ENCODE measurements at regions not wholly inside any gene's neighbourhood (a gene's known extent, or its start where the extent isn't known, plus 50 kb on each side); places are given as distances from the start of the nearest gene placed in this dataset.

- no peak for DNase-seq
These were observed 1544.1 kb downstream of the PLA2G4A start for GRCh38 chr1:188372821-188373220.

- no peak for DNase-seq
These were observed 1554.1 kb downstream of the PLA2G4A start for GRCh38 chr1:188382851-188383250.

- DNase-seq, result no peak
These were observed 1557.4 kb downstream of the PLA2G4A start for GRCh38 chr1:188386161-188386560.

DNA sequence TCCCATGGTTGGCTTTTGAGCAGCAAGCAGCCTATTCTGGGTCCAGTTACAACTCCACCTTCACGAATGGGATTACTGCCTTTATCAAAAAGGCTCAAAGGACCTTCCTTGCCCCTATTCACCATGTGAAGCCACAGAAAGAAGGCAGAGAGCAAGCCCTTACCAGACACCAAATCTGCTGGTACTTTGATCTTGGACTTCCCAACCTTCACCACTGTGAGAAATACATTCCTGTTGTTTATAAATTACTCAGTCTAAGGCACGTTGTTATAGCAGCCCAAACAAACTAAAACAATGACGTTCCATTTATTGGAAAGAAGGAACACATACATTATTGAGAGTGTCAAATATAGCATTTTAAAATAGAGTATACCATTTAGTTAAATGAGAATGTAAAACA, 1557.9 kb downstream of the PLA2G4A start:
- no peak for DNase-seq

DNA sequence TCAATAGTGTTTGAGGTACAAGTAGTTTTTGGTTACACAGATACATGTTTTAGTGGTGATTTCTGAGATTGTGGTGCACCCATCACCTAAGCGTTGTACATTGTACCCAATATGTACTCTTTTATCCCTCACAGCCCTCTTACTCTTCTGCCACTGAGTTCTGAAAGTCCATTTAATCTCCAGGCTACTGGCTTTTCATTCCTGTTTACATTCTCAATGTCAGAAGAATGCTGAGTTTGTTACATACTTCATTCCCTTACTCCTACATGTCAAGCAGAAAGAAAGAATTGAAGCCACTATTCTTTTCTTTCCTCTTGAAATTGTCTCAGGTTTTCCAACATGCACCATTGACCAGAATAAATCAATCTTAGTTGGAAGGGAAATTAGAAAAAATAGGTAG, 1565.9 kb downstream of the PLA2G4A start:
- no peak for DNase-seq

DNA sequence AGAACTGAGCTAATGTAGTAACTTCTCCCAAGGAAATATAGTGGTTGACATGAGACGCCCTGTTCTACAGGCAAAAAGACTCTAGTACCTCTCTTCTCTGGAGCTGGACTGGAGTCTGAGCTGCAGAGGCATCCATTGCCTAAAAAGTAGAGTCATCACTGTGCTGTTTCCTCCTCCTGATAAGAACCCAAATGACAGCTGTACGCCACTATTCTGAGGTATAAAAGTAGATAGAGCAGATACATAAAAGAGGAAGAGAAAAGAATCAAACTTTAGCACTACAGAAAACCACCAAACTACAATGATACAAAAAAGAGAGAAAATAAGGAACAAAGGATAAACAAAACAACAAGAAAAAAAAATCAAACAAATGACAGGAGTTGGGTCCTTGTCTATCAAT, 1568.8 kb downstream of the PLA2G4A start:
- DNase-seq, result no peak

- DNase-seq, result no peak
These were observed 1574.2 kb downstream of the PLA2G4A start for GRCh38 chr1:188402986-188403385.

GRCh38 chr1:188406636-188407035, 1577.9 kb downstream of the PLA2G4A start:
- DNase-seq, result no peak

DNA sequence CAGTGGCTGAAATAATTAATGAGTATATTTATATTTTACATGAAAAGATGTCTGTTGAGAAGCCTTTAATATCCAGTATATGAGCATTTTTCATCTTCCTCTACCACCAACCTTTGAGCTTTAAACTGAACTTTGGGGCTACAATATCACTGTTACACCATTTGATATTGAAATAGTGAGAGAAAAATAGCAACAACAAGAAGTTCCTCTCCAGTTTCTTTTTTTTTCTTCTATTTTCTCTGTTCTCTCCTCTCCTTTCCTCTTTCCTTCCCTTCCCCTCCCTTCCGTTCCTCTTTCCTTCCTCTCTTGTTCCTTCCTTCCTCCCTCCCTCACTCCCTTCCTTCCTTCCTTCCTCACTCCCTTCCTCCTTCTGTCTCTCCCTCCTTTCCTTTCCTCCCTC, 1591.4 kb downstream of the PLA2G4A start:
- no peak for DNase-seq

DNA sequence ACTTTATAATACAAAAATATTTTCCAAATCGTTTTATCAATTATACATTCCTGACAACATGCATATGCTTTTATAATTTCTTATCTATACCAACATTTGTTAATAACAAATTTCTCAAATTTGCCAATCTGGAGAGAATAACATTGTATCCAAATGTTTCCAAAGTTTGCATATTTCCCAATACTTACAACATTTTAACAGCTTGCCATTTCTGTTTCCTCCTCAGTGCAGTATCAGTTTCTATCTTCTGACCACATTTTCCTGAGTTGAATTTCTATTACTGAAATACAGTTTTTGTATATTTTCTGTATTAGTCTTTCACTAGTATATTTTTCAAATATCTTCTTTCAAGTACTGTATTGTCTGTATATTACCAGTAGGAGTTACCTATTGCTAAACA, 1594.3 kb downstream of the PLA2G4A start:
- DNase-seq, result no peak

DNA sequence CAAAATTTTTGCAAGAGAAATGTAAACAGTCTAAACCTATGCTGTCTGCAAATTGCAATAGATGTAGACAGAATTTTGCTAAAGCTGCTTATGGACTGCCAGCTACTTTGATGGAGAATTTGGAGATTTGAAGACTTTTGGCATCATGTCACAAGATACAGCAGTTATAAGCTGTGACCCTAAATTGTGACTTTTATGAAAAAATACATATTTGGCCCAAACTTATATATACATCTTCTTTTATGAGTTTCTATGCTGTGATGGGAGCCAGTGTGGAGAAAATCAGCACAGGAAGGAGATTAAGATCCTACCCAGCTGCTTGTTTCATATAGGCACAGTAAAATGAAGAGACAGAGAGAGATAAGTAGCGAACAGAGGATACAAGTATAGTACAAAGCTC, 1595.4 kb downstream of the PLA2G4A start:
- no peak for DNase-seq

- DNase-seq, result no peak
These were observed 1596.9 kb downstream of the PLA2G4A start for GRCh38 chr1:188425687-188426086.

DNA sequence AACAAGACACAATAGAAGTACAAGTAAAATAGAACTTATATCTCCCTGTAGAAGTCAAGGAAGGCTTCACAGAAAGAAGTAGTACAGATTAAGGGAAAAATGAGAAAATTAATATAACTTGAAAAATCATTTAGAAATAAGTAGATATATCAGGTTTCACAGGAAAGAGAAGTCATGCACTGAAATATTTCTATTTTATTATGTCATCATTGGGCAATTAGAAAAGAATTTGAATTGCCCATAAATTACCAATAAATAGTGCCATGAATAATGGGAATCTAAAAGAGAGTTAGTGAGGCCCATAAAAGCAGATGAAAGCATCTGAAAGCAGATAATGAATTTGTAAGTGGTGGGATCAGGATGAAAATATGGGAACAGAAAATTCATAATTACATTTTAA, 1597.8 kb downstream of the PLA2G4A start:
- DNase-seq, result no peak

DNA sequence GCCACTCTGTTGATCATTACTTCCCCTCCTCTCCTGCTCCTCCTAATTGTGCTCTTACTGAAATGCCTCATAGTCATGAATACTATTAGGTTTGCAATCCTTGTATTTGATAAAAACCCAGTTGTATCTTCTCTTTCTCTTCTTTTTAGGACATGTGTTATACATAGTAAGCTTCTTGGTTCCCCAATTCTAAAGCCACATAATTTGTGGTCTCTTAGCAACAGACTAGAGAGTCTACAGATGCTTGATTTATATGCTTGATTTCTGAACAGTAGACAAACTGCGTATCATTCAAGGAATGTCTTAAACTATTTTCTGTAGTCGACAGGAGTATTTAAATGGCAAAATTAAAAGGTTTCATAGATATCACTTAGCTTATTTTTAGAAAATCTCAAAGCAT, 1598.9 kb downstream of the PLA2G4A start:
- DNase-seq, result no peak

GRCh38 chr1:188429386-188429785, 1600.6 kb downstream of the PLA2G4A start:
- DNase-seq, result no peak

GRCh38 chr1:188432427-188432826, 1603.7 kb downstream of the PLA2G4A start:
- no peak for DNase-seq

DNA sequence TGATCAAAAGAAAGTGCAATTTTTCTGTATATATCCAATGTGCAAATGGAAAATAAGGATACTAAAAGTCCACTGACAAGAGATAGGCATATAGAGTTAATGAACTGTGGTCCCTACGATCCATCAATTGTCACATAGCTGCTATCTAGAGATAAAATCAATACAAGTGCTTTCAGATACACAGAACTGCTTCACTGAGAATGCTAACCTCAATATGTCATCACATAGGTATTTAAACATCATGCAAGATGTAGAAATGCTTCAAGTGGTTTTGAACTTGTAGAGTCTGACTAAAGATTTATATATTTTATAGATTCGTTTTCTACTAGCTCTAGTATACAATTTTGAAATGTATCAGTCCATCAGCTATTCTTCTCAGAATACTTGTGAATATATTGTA, 1604.7 kb downstream of the PLA2G4A start:
- DNase-seq, result no peak

DNA sequence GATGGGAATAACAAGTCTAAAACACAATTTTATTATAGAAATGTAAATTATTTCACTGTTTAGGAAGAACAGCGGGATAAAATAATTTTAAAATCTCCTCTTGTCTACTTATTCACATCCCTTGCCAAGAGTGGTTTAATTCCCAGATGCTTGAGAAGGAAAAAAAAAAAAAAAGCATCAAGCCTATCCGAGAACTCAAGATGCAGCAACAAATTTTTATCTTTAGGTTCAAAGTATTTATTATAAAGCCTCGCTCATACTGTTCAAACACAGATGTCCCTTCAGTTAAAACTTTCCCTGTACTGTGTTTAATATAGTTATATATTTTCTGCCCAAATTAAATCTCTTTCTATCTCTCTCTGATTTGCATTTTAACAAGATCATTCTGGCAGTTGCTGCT, 1615.8 kb downstream of the PLA2G4A start:
- DNase-seq, result no peak

DNA sequence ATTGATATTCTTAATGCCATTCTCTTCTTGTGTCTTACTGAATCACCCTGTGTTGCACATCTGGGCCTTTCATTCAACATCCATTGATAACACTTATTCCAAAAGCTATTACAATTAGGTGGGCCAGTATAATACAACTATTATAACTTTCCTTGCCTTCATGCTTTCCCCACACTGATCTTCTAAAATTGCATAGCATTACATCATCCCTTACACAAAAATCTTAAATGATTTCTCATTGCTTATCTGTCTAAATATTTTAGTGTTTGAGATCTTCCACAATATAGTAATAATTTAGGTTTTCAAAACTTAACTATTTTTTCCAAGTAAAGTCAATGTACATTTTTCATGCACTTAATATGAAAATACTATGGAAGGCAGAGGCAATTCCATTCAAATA, 1634.1 kb downstream of the PLA2G4A start:
- DNase-seq, result no peak

DNA sequence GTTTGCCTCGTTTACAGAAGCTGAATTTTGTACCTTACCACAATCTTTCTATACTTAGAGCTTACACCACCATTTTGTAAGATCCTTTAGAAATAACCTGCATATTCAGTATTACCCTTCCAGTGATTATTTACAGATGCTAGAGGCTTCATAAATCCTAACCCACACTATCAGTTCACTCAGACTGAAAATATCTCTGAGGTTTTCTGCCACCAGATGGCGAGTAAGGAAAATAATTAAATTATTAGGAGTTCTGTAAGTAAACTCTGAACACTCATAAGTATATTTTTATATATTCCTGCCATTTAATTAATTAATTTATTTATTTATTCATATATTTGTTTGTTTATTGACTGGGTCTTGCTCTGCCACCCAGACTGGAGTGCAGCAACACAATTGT, 1635.2 kb downstream of the PLA2G4A start:
- DNase-seq, result no peak

DNA sequence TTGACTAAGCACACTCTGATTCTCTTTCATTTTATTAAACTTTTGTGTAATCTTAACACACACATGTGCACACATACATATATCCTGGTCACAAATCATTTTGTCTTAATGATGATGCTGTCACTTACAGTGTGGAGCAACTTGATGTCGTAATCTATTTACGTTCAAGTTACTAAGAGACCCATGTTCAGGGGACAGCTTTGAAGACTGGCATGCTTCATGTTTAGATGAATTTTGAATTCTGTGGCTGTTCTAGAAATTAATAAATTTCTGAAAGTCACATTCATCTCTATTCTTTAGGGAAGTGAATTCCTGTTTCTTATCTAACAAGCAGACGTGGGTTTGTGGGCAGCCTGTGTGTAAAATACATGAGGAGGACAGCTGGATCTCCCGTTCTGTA, 1637.8 kb downstream of the PLA2G4A start:
- no peak for DNase-seq

- DNase-seq, result no peak
These were observed 1647.9 kb downstream of the PLA2G4A start for GRCh38 chr1:188476606-188477005.

DNA sequence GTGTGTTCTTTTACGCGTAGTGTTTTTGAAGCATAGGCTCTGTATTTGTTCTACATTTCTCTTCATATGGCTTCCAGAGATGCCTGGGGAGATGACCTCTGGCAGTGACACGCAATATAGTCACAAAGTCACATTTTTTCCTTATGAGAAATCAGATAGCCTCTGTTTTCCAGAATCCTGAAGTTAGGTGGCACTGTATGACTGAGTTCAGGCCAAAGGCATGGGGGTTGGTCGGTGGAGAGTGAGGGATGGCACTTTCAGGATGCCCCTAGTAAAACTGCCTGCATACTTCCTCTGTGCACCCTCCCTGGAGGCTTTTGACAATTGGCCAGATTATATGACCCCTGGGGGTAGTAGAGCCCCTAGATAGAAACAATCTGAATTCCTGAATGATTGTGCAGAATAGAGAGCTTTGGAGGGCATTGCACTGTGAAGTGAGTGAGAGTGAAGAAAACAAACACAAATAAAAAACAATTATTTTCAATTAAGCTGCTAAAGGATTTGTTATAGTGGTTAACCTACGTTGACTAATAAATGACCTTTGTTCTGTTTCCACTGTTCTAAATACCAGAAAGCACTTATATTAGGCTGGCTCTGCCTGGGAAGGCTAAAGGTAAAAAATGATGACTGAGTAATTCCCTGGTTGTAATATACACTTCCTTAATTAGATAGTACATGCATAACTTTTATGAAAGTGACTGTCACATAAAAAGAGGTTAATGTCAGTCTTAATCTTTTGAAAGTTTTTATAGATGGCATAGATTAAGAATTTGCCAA, 1660.8 kb downstream of the PLA2G4A start:
- no peak for DNase-seq

- DNase-seq, result no peak
These were observed 1667.8 kb downstream of the PLA2G4A start for GRCh38 chr1:188496506-188496905.

DNA sequence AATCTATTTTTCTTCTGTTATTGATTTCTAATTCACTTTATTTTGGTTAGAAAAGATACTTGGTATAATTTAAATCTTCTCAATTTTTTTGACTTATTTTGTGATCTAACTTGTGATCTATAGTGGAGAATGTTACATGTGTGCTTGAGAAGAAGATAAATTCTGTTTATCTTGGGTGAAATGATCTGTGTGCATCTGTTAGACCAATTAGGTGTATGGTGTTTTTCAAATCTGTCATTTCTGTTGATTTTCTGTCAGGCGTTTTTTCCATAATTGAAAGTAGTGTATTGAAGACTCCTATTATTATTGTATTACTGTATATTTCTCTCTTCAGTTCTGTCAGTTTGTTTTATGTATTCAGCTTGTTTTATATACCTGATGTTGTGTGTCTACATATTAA, 1668.3 kb downstream of the PLA2G4A start:
- DNase-seq, result no peak
